HG02610 (cell line): ENCODE measurements at regions not wholly inside any gene's neighbourhood (a gene's known extent, or its start where the extent isn't known, plus 50 kb on each side); places are given as distances from the start of the nearest gene placed in this dataset.
"Not testable (repeated sequence)": the region's sequence is repeated elsewhere in the genome, so short reads cannot be mapped to it uniquely, and the experiment has no call there.

Source experiments
- ATAC-seq: cut with Tn5 transposase; IDR thresholded peaks from one replicate; pipeline ENCODE4 v1.9.1; 2021; ENCODE audit warnings: mild to moderate bottlenecking, moderate library complexity; ENCODE audit not compliant: unreplicated experiment

- no peak for ATAC-seq
These were observed 793.5 kb downstream of the METTL4 start for GRCh38 chr18:1777843-1778242.

GRCh38 chr18:1778496-1779178 lies 792.7 kb downstream of the METTL4 start:
- no peak for ATAC-seq

- ATAC-seq: no peak
These were observed 791.7 kb downstream of the METTL4 start for GRCh38 chr18:1779587-1779986.

GRCh38 chr18:1784113-1784512 lies 787.2 kb downstream of the METTL4 start:
- ATAC-seq: no peak

- ATAC-seq: not testable (repeated sequence)
These were observed 785.3 kb downstream of the METTL4 start for GRCh38 chr18:1785980-1786379.

- ATAC-seq: no peak
These were observed 774.7 kb downstream of the METTL4 start for GRCh38 chr18:1796636-1797035.

- ATAC-seq: no peak
These were observed 774.1 kb downstream of the METTL4 start for GRCh38 chr18:1797235-1797634.

- ATAC-seq: no peak
These were observed 765.8 kb downstream of the METTL4 start for GRCh38 chr18:1805521-1805920.

- ATAC-seq: no peak
These were observed 764.3 kb downstream of the METTL4 start for GRCh38 chr18:1806884-1807615.

- ATAC-seq: no peak
These were observed 760.0 kb downstream of the METTL4 start for GRCh38 chr18:1811282-1811681.

GRCh38 chr18:1825296-1825695 lies 746.0 kb downstream of the METTL4 start:
- ATAC-seq: no peak

GRCh38 chr18:1840878-1841277 lies 730.4 kb downstream of the METTL4 start:
- no peak for ATAC-seq

- no peak for ATAC-seq
These were observed 724.7 kb downstream of the METTL4 start for GRCh38 chr18:1846640-1847039.

GRCh38 chr18:1848716-1849115 lies 722.6 kb downstream of the METTL4 start:
- ATAC-seq: no peak

- no peak for ATAC-seq
These were observed 721.9 kb downstream of the METTL4 start for GRCh38 chr18:1849386-1849785.

GRCh38 chr18:1857281-1857680 lies 714.0 kb downstream of the METTL4 start:
- not testable (repeated sequence) for ATAC-seq

GRCh38 chr18:1861473-1861872 lies 709.8 kb downstream of the METTL4 start:
- ATAC-seq: no peak

GRCh38 chr18:1865869-1866268 lies 705.4 kb downstream of the METTL4 start:
- no peak for ATAC-seq

GRCh38 chr18:1872274-1872673 lies 699.0 kb downstream of the METTL4 start:
- no peak for ATAC-seq

GRCh38 chr18:1875219-1875618 lies 696.1 kb downstream of the METTL4 start:
- no peak for ATAC-seq

GRCh38 chr18:1884623-1885022 lies 686.7 kb downstream of the METTL4 start:
- ATAC-seq: no peak

- ATAC-seq: no peak
These were observed 679.7 kb downstream of the METTL4 start for GRCh38 chr18:1891641-1892040.

GRCh38 chr18:1892191-1892590 lies 679.1 kb downstream of the METTL4 start:
- no peak for ATAC-seq
